ENCODE measurements at regions not wholly inside any gene's neighbourhood (a gene's known extent, or its start where the extent isn't known, plus 50 kb on each side); places are given as distances from the start of the nearest gene placed in this dataset.

DNA sequence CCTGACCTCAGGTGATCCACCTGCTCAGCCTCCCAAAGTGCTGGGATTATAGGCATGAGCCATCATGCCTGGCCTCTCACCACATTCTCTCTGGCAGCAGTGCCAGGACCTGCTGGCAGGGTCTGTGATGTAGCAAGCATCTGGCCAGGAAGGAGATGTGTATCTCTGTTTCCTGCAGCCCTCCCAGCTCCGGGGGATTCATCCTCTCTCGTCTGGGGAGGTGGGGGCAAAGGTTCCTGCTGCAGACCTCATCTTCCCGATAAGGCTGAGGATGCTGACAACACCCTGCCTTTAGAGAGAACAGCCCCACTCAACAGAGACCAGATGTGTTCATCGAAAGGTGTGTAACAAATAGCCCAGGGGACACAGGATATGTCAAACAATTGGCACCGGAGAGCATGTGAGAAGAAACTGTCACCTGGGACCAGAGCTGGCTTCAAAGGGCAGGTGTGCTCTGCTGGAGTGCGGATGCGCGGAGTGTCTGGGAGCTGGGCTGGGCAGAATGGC lies 54.8 kb upstream of the SEC14L1 start:
- Histone ChIP-seq H3K4me2 (peak overlapping the region; percentile 61; the same call in 1 of the 2 replicates), H3K36me3 (ENCODE audit: low read depth) (peaks cover 4% of the 10 kb centered on the region; the same call in 1 of the 2 replicates), H3K27me3 (ENCODE audit: insufficient read depth, low read depth) (no peaks in the 10 kb centered on the region), H3K9me3 (ENCODE audit: insufficient read depth, low read depth) (no peaks in the 10 kb centered on the region), H4K20me1 (ENCODE audit: insufficient read depth) (no peaks in the 10 kb centered on the region), H3K27ac (no peak overlapping the region), H3K4me1 (replicated peaks; ENCODE audit: insufficient read depth) (peaks cover 4% of the 10 kb centered on the region; the same call in 1 of the 2 replicates), H3K9me2 (ENCODE audit: insufficient read depth) (no peaks in the 10 kb centered on the region), H3K4me3 (no peak overlapping the region), H3K79me2 (ENCODE audit: low read depth) (peaks cover 20% of the 10 kb centered on the region), H3F3A (ENCODE audit: insufficient read depth, low read depth) (no peaks in the 10 kb centered on the region), H2AFZ (no peak overlapping the region)
- no peak for TF ChIP-seq EZH2 (IDR thresholded peaks at IDR 0.05; ENCODE audit: low read depth)
- TF ChIP-seq, protein P1, sequence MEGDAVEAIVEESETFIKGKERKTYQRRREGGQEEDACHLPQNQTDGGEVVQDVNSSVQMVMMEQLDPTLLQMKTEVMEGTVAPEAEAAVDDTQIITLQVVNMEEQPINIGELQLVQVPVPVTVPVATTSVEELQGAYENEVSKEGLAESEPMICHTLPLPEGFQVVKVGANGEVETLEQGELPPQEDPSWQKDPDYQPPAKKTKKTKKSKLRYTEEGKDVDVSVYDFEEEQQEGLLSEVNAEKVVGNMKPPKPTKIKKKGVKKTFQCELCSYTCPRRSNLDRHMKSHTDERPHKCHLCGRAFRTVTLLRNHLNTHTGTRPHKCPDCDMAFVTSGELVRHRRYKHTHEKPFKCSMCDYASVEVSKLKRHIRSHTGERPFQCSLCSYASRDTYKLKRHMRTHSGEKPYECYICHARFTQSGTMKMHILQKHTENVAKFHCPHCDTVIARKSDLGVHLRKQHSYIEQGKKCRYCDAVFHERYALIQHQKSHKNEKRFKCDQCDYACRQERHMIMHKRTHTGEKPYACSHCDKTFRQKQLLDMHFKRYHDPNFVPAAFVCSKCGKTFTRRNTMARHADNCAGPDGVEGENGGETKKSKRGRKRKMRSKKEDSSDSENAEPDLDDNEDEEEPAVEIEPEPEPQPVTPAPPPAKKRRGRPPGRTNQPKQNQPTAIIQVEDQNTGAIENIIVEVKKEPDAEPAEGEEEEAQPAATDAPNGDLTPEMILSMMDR (conservative IDR thresholded peaks at IDR 0.05), result no peak
- ChIA-PET POLR2A (ENCODE audit: unreplicated experiment) (no interaction called here), CTCF (no interaction called here)
- intact Hi-C loops (cut with micrococcal nuclease; ENCODE audit: unreplicated experiment), result loop anchor here (1.0 to 10.0 kb wide), 4 partner anchors 119 to 409 kb away; no protein-coding TSS in a partner anchor
- no peak for DNase-seq
- BruUV-seq (replicated peaks), result no TSS peak

DNA sequence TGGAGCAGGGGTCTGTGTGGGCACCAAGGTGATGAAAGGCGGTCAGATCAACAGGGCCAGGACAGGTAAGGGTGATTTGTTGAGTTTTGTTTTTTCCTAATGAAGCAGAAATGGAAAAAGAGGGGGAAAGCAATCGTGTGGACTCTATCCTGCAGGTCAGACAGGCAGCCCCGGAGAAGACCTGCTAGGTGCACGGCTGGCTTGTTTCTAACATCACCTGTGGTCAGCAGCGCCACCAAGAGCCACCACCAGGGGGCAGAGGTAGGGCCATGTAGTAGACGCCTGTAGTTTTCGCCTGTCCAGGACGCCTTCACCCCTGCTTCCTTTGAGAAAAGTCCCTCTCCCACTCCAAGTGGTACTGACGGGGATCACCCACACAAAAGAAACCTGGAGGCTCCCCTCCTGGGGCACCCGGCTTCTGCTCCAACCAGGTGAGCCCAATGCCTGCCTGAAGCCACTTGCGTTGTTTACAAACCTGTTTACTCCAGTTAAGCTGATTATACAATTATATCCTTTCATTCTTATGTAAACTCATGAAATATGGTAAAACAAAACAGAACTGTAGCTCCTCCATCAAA lies 54.2 kb upstream of the SEC14L1 start:
- Histone ChIP-seq H4K20me1 (ENCODE audit: insufficient read depth) (no peaks in the 10 kb centered on the region), H3F3A (ENCODE audit: insufficient read depth, low read depth) (no peaks in the 10 kb centered on the region), H3K79me2 (ENCODE audit: low read depth) (peaks cover 20% of the 10 kb centered on the region), H3K4me3 (no peak overlapping the region), H3K4me1 (replicated peaks; ENCODE audit: insufficient read depth) (peaks cover 4% of the 10 kb centered on the region; the same call in 1 of the 2 replicates), H3K36me3 (ENCODE audit: low read depth) (peaks cover 4% of the 10 kb centered on the region; the same call in 1 of the 2 replicates), H3K9me2 (ENCODE audit: insufficient read depth) (no peaks in the 10 kb centered on the region), H3K27ac (no peak overlapping the region), H2AFZ (peak overlapping the region; percentile 79), H3K4me2 (peak overlapping the region; percentile 61), H3K9me3 (ENCODE audit: insufficient read depth, low read depth) (no peaks in the 10 kb centered on the region), H3K27me3 (ENCODE audit: insufficient read depth, low read depth) (no peaks in the 10 kb centered on the region)
- intact Hi-C loops (cut with micrococcal nuclease; ENCODE audit: unreplicated experiment), result loop anchor here (1.0 to 10.0 kb wide), 4 partner anchors 118 to 409 kb away; no protein-coding TSS in a partner anchor
- ChIA-PET CTCF (interaction anchor here (0.6 kb wide), 2 partner anchors 17 to 23 kb away, joined by 3 read pairs; no protein-coding TSS in a partner anchor), POLR2A (ENCODE audit: unreplicated experiment) (interaction anchor here (0.6 kb wide), 1 partner anchor 73 kb away, joined by 5 read pairs; no protein-coding TSS in a partner anchor)
- TF ChIP-seq, protein P1 (conservative IDR thresholded peaks at IDR 0.05), result peak; percentile 85
- no peak for TF ChIP-seq EZH2 (IDR thresholded peaks at IDR 0.05; ENCODE audit: low read depth)
- peak; percentile 68 to 88 for DNase-seq
- no TSS peak for BruUV-seq (replicated peaks)

DNA sequence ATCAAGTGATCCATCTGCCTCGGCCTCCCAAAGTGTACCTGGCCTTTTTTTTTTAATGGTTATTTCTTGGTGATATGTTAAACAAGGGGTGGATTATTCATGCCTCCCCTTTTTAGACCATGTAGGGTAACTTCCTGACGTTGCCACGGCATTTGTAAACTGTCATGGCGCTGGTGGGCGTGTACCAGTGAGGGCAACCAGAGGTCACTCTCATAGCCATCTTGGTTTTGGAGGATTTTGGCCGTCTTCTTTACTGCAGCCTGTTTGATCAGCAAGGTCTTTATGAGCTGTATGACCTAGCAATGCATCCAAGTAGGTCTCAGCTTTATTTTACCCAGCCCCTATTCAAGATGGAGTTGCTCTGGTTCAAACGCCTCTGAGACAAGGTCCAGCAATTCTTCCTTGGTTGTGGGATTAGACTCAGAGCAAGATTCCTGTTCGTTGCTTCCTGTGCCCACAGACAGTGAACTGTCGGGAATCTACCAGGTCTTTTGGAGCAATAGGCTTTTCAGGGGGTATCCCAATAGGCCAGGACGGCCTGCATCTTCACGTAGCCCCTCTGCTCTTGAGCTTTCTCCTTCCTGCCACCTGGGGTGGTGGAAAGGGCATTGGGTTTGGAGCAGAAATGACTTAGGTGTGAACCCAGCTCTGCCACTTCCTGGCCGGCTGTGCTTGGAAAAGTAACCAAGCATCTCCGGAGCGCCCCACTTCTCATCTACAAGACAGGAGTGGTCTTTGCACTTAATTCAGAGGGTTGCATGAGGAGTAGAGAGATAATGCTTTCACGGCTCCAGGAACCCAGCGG lies 52.9 kb upstream of the SEC14L1 start:
- Histone ChIP-seq H3K9me2 (ENCODE audit: insufficient read depth) (no peaks in the 10 kb centered on the region), H4K20me1 (ENCODE audit: insufficient read depth) (no peaks in the 10 kb centered on the region), H3K4me2 (peak overlapping the region; percentile 81), H3K27me3 (ENCODE audit: insufficient read depth, low read depth) (no peaks in the 10 kb centered on the region), H3F3A (ENCODE audit: insufficient read depth, low read depth) (peaks cover 3% of the 10 kb centered on the region; the same call in 1 of the 2 replicates), H2AFZ (peak overlapping the region; percentile 77), H3K27ac (no peak overlapping the region), H3K4me3 (peak overlapping the region; percentile 81), H3K9me3 (ENCODE audit: insufficient read depth, low read depth) (no peaks in the 10 kb centered on the region), H3K36me3 (ENCODE audit: low read depth) (peaks cover 4% of the 10 kb centered on the region; the same call in 1 of the 2 replicates), H3K4me1 (replicated peaks; ENCODE audit: insufficient read depth) (peaks cover 4% of the 10 kb centered on the region; the same call in 1 of the 2 replicates), H3K79me2 (ENCODE audit: low read depth) (peaks cover 20% of the 10 kb centered on the region)
- TF ChIP-seq, protein P1 (conservative IDR thresholded peaks at IDR 0.05), result no peak
- TF ChIP-seq EZH2 (IDR thresholded peaks at IDR 0.05; ENCODE audit: low read depth), result no peak
- no peak for DNase-seq
- ChIA-PET POLR2A (ENCODE audit: unreplicated experiment) (interaction anchor here (0.5 to 1.4 kb wide), 7 partner anchors 20 to 583 kb away, joined by 3 to 10 read pairs (median 4); partner anchors contain the start of gene SEC14L1), CTCF (interaction anchor here (0.5 to 1.2 kb wide), 6 partner anchors 100 to 735 kb away, joined by 3 to 14 read pairs (median 4); partner anchors contain the start of gene MGAT5B)
- BruUV-seq (replicated peaks), result TSS peak; percentile 28
- intact Hi-C loops (cut with micrococcal nuclease; ENCODE audit: unreplicated experiment), result loop anchor here (2.0 to 10.0 kb wide), 4 partner anchors 57 to 234 kb away; no protein-coding TSS in a partner anchor
